Stomach (tissue), 4 donors: ENCODE measurements at regions not wholly inside any gene's neighbourhood (a gene's known extent, or its start where the extent isn't known, plus 50 kb on each side); places are given as distances from the start of the nearest gene placed in this dataset.

Experiments
- CTCF ChIP-seq, 7 experiments: fragments of 450-650 bp in 4 of 7; fragments of 200-600 bp in 3 of 7; sonication (generic) in 3 of 7; IDR thresholded peaks; one replicate each; pipeline ENCODE4 v1.5.1; 2016 to 2019; ENCODE audit warnings: antibody characterized with exemption in 7 of 7, control low read depth in 2 of 7, mild to moderate bottlenecking in 1 of 7
- EP300 ChIP-seq: sonication (generic); formaldehyde crosslinking; IDR thresholded peaks from one replicate; pipeline ENCODE4 v1.6.1; 2017; ENCODE audit warnings: antibody characterized with exemption
- POLR2A ChIP-seq, 4 donors: fragments of 450-650 bp; IDR thresholded peaks; one replicate each; pipeline ENCODE4 v1.6.1; 2016; ENCODE audit warnings: antibody characterized with exemption in 4 of 4, control low read depth in 2 of 4, mild to moderate bottlenecking in 1 of 4, moderate library complexity in 1 of 4
- POLR2AphosphoS5 ChIP-seq, 3 donors: sonication (generic); formaldehyde crosslinking; IDR thresholded peaks; one replicate each; pipeline ENCODE4 v1.6.1; 2016; ENCODE audit warnings: antibody characterized with exemption in 3 of 3

DNA sequence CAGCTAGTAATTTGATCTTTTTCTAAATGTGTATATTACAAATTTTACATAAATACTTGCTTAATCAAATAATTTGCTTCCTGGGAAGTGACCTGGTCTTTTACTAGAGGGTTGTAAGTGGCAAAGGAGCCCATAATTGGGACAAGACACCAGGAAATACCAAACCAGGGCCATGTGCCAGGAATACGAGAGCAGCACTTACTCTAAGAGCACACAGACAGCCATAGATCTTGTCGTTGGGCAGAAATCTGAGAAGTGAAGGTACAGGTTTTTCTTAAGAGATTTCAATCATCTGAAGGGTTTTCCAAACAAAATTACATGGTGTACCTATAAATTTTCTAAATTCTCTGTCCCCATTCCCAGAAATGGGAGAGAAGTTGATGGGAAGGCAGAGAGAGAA lies 179.3 kb downstream of the HINT1 start:
- no peak for TF ChIP-seq CTCF (IDR thresholded peaks at IDR 0.05)
- TF ChIP-seq POLR2A (IDR thresholded peaks at IDR 0.05): no peak
- no peak for TF ChIP-seq POLR2AphosphoS5 (IDR thresholded peaks at IDR 0.05)
- no peak for TF ChIP-seq EP300
